ENCODE measurements at regions not wholly inside any gene's neighbourhood (a gene's known extent, or its start where the extent isn't known, plus 50 kb on each side); places are given as distances from the start of the nearest gene placed in this dataset.

GRCh38 chr21:25296252-25296651 is 311.0 kb downstream of the MRPL39 start:
- TF ChIP-seq MAX (IDR thresholded peaks at IDR 0.05), result no peak
- TF ChIP-seq CTCF (IDR thresholded peaks at IDR 0.05; ENCODE audit: low read depth, low read length, missing input control), result no peak
- TF ChIP-seq SP1 (IDR thresholded peaks at IDR 0.05), result no peak
- no peak for TF ChIP-seq RAD21 (IDR thresholded peaks at IDR 0.05)
- TF ChIP-seq REST (IDR thresholded peaks at IDR 0.05), result no peak
- TF ChIP-seq ATF3 (IDR thresholded peaks at IDR 0.05), result no peak
- TF ChIP-seq RXRA (IDR thresholded peaks at IDR 0.05), result no peak
- TF ChIP-seq TAF1 (conservative IDR thresholded peaks at IDR 0.05), result no peak
- no peak for TF ChIP-seq JUND (IDR thresholded peaks at IDR 0.05)
- TF ChIP-seq YY1 (IDR thresholded peaks at IDR 0.05), result no peak
- TF ChIP-seq GABPA (IDR thresholded peaks at IDR 0.05 in 1 of 2, conservative IDR thresholded peaks at IDR 0.05 in 1 of 2), result no peak
- no peak for TF ChIP-seq EGR1 (IDR thresholded peaks at IDR 0.05; ENCODE audit: low read depth in 2 of 2)
- no peak for TF ChIP-seq ZBTB33 (IDR thresholded peaks at IDR 0.05)
- TF ChIP-seq FOXA1 (IDR thresholded peaks at IDR 0.05), result no peak
